Smooth muscle cell of the brain vasculature (primary cell): ENCODE measurements at regions not wholly inside any gene's neighbourhood (a gene's known extent, or its start where the extent isn't known, plus 50 kb on each side); places are given as distances from the start of the nearest gene placed in this dataset.

Experiments used
- DNase-seq: peaks from one replicate; pipeline ENCODE4 v3.0.0-alpha.2; 2012; ENCODE audit warnings: low read depth, low spot score

GRCh38 chr5:62256161-62257019 is 49.6 kb upstream of the KIF2A start:
- no peak for DNase-seq
